ENCODE measurements at regions not wholly inside any gene's neighbourhood (a gene's known extent, or its start where the extent isn't known, plus 50 kb on each side); places are given as distances from the start of the nearest gene placed in this dataset.

- whole genome bisulfite sequencing, 3 donors = 71 to 92% (median 82%) methylated on average over 3 of the region's 3 CpGs
- Histone ChIP-seq H3K36me3 (no peaks in the 10 kb centered on the region), H3K27me3 (no peaks in the 10 kb centered on the region), H3K4me1 (ENCODE audit: insufficient read depth) (no peaks in the 10 kb centered on the region), H3K27ac (no peak overlapping the region), H3K4me3 (no peak overlapping the region), H3K9me3 (no peaks in the 10 kb centered on the region)
- intact Hi-C loops (cut with DNase I) = no loop called here
- no peak for TF ChIP-seq POLR2A (IDR thresholded peaks at IDR 0.05)
- no peak for TF ChIP-seq EP300 (IDR thresholded peaks at IDR 0.05)
- TF ChIP-seq CTCF (IDR thresholded peaks at IDR 0.05) = no peak
- DNase-seq = no peak
These were observed 67.0 kb upstream of the ISX start for GRCh38 chr22:34998921-34999320.

GRCh38 chr22:35008213-35008612 lies 57.7 kb upstream of the ISX start:
- DNase-seq = no peak
- WGBS, 3 donors = 75 to 80% (median 75%) methylated on average over 5 of the region's 5 CpGs
- Histone ChIP-seq H3K4me1 (ENCODE audit: insufficient read depth) (no peaks in the 10 kb centered on the region), H3K27ac (no peak overlapping the region), H3K27me3 (no peaks in the 10 kb centered on the region), H3K9me3 (no peaks in the 10 kb centered on the region), H3K4me3 (no peak overlapping the region), H3K36me3 (no peaks in the 10 kb centered on the region)
- TF ChIP-seq CTCF (IDR thresholded peaks at IDR 0.05) (no peak), EP300 (IDR thresholded peaks at IDR 0.05) (no peak), POLR2A (IDR thresholded peaks at IDR 0.05) (no peak)
- intact Hi-C loops (cut with DNase I) = no loop called here

- no peak for DNase-seq
- intact Hi-C loops (cut with DNase I) = no loop called here
- TF ChIP-seq POLR2A (IDR thresholded peaks at IDR 0.05) (no peak), EP300 (IDR thresholded peaks at IDR 0.05) (no peak), CTCF (IDR thresholded peaks at IDR 0.05) (no peak)
- Histone ChIP-seq H3K4me3 (no peak overlapping the region), H3K4me1 (ENCODE audit: insufficient read depth) (no peaks in the 10 kb centered on the region), H3K27ac (no peak overlapping the region), H3K36me3 (no peaks in the 10 kb centered on the region), H3K9me3 (no peaks in the 10 kb centered on the region), H3K27me3 (no peaks in the 10 kb centered on the region)
- WGBS, 3 donors = 84% methylated on average over 6 of the region's 6 CpGs
These were observed 55.4 kb upstream of the ISX start for GRCh38 chr22:35010543-35010942.

GRCh38 chr22:35014812-35015211 lies 51.1 kb upstream of the ISX start:
- DNase-seq = no peak
- H3K36me3 ChIP-seq = no peaks in the 10 kb centered on the region
- no peak for TF ChIP-seq POLR2A (IDR thresholded peaks at IDR 0.05)
- no peak for TF ChIP-seq EP300 (IDR thresholded peaks at IDR 0.05)
- no peak for TF ChIP-seq CTCF (IDR thresholded peaks at IDR 0.05)
- H3K9me3 ChIP-seq = no peaks in the 10 kb centered on the region
- no peak overlapping the region for H3K4me3 ChIP-seq
- H3K27me3 ChIP-seq = no peaks in the 10 kb centered on the region
- H3K27ac ChIP-seq = no peak overlapping the region
- 80 to 88% (median 83%) methylated on average over 9 of the region's 9 CpGs for WGBS, 3 donors
- intact Hi-C loops (cut with DNase I) = no loop called here
- no peaks in the 10 kb centered on the region for H3K4me1 ChIP-seq (ENCODE audit: insufficient read depth)

Data from ovary (tissue), 7 donors.